C4-2B (cell line): ENCODE measurements at regions not wholly inside any gene's neighbourhood (a gene's known extent, or its start where the extent isn't known, plus 50 kb on each side); places are given as distances from the start of the nearest gene placed in this dataset.

Source experiments
- H3K27ac ChIP-seq: fragments of 450-650 bp; 2 replicates; pipeline ENCODE4 v1.5.1; 2017
- CTCF ChIP-seq: fragments of 450-650 bp; conservative IDR thresholded peaks from 2 replicates; pipeline ENCODE4 v1.5.1; 2017; ENCODE audit warnings: mild to moderate bottlenecking
- ZFX ChIP-seq: fragments of 450-650 bp; IDR thresholded peaks from 2 replicates; pipeline ENCODE4 v1.6.1; 2017

GRCh38 chr13:73988461-73988860 is 145.7 kb downstream of the KLF12 start:
- TF ChIP-seq CTCF = no peak
- no peak for TF ChIP-seq ZFX
- no peak overlapping the region for H3K27ac ChIP-seq

GRCh38 chr13:73987618-73988017 is 146.6 kb downstream of the KLF12 start:
- TF ChIP-seq ZFX = no peak
- TF ChIP-seq CTCF = no peak
- H3K27ac ChIP-seq = no peak overlapping the region

- H3K27ac ChIP-seq = no peak overlapping the region
- TF ChIP-seq CTCF = no peak
- TF ChIP-seq ZFX = no peak
Measured at GRCh38 chr13:73985783-73986182, 148.4 kb downstream of the KLF12 start.

GRCh38 chr13:73984949-73985691 is 149.1 kb downstream of the KLF12 start:
- no peak overlapping the region for H3K27ac ChIP-seq
- TF ChIP-seq CTCF = no peak
- no peak for TF ChIP-seq ZFX

GRCh38 chr13:73984201-73984600 is 150.0 kb downstream of the KLF12 start:
- no peak for TF ChIP-seq CTCF
- TF ChIP-seq ZFX = no peak

GRCh38 chr13:73983109-73983508 is 151.1 kb downstream of the KLF12 start:
- TF ChIP-seq ZFX = no peak
- no peak for TF ChIP-seq CTCF
- H3K27ac ChIP-seq = no peak overlapping the region

More at GRCh38 chr13:73984201-73984600, 150.0 kb downstream of the KLF12 start:
- no peak overlapping the region for H3K27ac ChIP-seq

- TF ChIP-seq ZFX = no peak
- no peak for TF ChIP-seq CTCF
- no peak overlapping the region for H3K27ac ChIP-seq
Measured at GRCh38 chr13:73981595-73981994, 152.6 kb downstream of the KLF12 start.
